K562 (cell line): ENCODE measurements at regions not wholly inside any gene's neighbourhood (a gene's known extent, or its start where the extent isn't known, plus 50 kb on each side); places are given as distances from the start of the nearest gene placed in this dataset.

Source experiments
- CCAR2 ChIP-seq: fragments of 200-400 bp; formaldehyde crosslinking; IDR thresholded peaks from 2 replicates; pipeline ENCODE4 v1.6.1; 2017; ENCODE audit warnings: mild to moderate bottlenecking, low read depth, low read length
- CTCF ChIP-seq, 3 experiments: IDR thresholded peaks in 2 of 3; conservative IDR thresholded peaks in 1 of 3; 2 replicates each; pipeline ENCODE4 v1.5.1; 2011 to 2012; ENCODE audit warnings: low read length in 3 of 3, mild to moderate bottlenecking in 3 of 3, control low read depth in 2 of 3, improper control_type of control experiment in 1 of 3, inconsistent platforms in 1 of 3, low read depth in 1 of 3, mixed read lengths in 1 of 3, moderate library complexity in 1 of 3; ENCODE audit not compliant: insufficient read depth in 2 of 3
- MAZ ChIP-seq, 2 experiments: fragments of 450-650 bp in 1 of 2; sonication (generic) in 1 of 2; formaldehyde crosslinking; IDR thresholded peaks in 1 of 2; conservative IDR thresholded peaks in 1 of 2; 2 replicates each; pipeline versions ENCODE4 v1.4.0 to v1.5.0; 2020; ENCODE audit warnings: mild to moderate bottlenecking in 1 of 2, missing genetic modification reagents in 1 of 2
- MBD1 ChIP-seq: fragments of 250-450 bp; sonication (Bioruptor Pico); IDR thresholded peaks from 2 replicates; pipeline ENCODE4 v1.8.0; 2022; ENCODE audit warnings: inconsistent platforms
- MEF2A ChIP-seq: IDR thresholded peaks from 2 replicates; pipeline ENCODE4 v1.6.1; 2011; ENCODE audit warnings: low read depth, mild to moderate bottlenecking, low read length, moderate library complexity; ENCODE audit not compliant: control insufficient read depth
- TEAD2 ChIP-seq: fragments of 450-650 bp; IDR thresholded peaks from 2 replicates; pipeline ENCODE4 v1.6.1; 2016; ENCODE audit warnings: missing genetic modification characterization, control low read depth, missing compliant biosample characterization
- ZEB2 ChIP-seq: fragments of 450-650 bp; IDR thresholded peaks from 2 replicates; pipeline ENCODE4 v1.6.1; 2016
- ZKSCAN3 ChIP-seq: fragments of 250-450 bp; sonication (Bioruptor Pico); IDR thresholded peaks from 2 replicates; pipeline ENCODE4 v1.4.0; 2020
- ZNF79 ChIP-seq: fragments of 250-450 bp; sonication (Bioruptor Pico); IDR thresholded peaks from 2 replicates; pipeline ENCODE4 v1.4.0; 2020; ENCODE audit warnings: low read depth, mild to moderate bottlenecking, moderate library complexity

GRCh38 chr5:53376853-53377252 is 103.6 kb upstream of the FST start:
- no peak for TF ChIP-seq CTCF (IDR thresholded peaks at IDR 0.05 in 2 of 3, conservative IDR thresholded peaks at IDR 0.05 in 1 of 3; ENCODE audit: insufficient read depth in 2 of 3, low read depth in 1 of 3, low read length in 3 of 3)
- TF ChIP-seq ZNF79 (CRISPR knock-in tag) = no peak
- TF ChIP-seq ZEB2 = no peak
- no peak for TF ChIP-seq MBD1 (CRISPR knock-in tag)
- no peak for TF ChIP-seq CCAR2
- no peak for TF ChIP-seq MAZ (CRISPR knock-in tag; conservative IDR thresholded peaks at IDR 0.05 in 1 of 2, IDR thresholded peaks at IDR 0.05 in 1 of 2)
- TF ChIP-seq MEF2A = no peak
- TF ChIP-seq ZKSCAN3 (CRISPR knock-in tag) = no peak
- TF ChIP-seq TEAD2 (tag) = no peak
